ENCODE measurements at regions not wholly inside any gene's neighbourhood (a gene's known extent, or its start where the extent isn't known, plus 50 kb on each side); places are given as distances from the start of the nearest gene placed in this dataset.

DNA sequence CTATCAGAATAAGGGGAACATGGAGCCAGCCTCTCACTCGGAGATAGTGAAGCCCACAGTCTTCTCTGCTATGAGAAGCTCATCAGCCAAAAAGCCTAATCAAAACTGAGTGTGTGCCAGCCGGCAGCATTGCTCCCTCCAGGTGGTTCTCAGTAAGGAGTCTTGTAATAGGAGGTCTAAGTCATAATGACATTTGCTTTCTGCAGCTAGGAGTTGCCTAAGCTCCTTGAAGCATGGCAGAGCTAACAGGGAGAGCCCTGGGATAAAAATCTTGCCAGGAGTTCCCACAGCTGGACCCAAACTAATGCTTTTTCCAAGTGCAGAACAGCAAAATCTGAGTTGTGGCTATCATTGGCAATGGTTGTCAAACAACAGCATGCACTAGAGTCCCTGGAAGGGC is 245.2 kb downstream of the SPATA18 start:
- TF ChIP-seq, protein P1, sequence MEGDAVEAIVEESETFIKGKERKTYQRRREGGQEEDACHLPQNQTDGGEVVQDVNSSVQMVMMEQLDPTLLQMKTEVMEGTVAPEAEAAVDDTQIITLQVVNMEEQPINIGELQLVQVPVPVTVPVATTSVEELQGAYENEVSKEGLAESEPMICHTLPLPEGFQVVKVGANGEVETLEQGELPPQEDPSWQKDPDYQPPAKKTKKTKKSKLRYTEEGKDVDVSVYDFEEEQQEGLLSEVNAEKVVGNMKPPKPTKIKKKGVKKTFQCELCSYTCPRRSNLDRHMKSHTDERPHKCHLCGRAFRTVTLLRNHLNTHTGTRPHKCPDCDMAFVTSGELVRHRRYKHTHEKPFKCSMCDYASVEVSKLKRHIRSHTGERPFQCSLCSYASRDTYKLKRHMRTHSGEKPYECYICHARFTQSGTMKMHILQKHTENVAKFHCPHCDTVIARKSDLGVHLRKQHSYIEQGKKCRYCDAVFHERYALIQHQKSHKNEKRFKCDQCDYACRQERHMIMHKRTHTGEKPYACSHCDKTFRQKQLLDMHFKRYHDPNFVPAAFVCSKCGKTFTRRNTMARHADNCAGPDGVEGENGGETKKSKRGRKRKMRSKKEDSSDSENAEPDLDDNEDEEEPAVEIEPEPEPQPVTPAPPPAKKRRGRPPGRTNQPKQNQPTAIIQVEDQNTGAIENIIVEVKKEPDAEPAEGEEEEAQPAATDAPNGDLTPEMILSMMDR (IDR thresholded peaks at IDR 0.05): no peak
- TF ChIP-seq EP300 (IDR thresholded peaks at IDR 0.05) (no peak), POLR2AphosphoS5 (IDR thresholded peaks at IDR 0.05) (no peak)
